WTC11 (cell line): ENCODE measurements at regions not wholly inside any gene's neighbourhood (a gene's known extent, or its start where the extent isn't known, plus 50 kb on each side); places are given as distances from the start of the nearest gene placed in this dataset.

Experiments used
- ESRRA ChIP-seq: sonication (generic); formaldehyde crosslinking; IDR thresholded peaks from 2 replicates; pipeline ENCODE4 v1.8.1; 2022; ENCODE audit warnings: mild to moderate bottlenecking, missing genetic modification reagents, borderline replicate concordance
- IRF2 ChIP-seq: sonication (generic); formaldehyde crosslinking; IDR thresholded peaks from 2 replicates; pipeline ENCODE4 v1.8.0; 2022; ENCODE audit warnings: low read depth, missing genetic modification reagents, borderline replicate concordance
- ZNF232 ChIP-seq: sonication (generic); formaldehyde crosslinking; IDR thresholded peaks from 2 replicates; pipeline ENCODE4 v1.8.0; 2022; ENCODE audit warnings: mild to moderate bottlenecking, missing genetic modification reagents
- TF ChIP-seq, protein P1 (sequence below): sonication (generic); formaldehyde crosslinking; IDR thresholded peaks from 2 replicates; pipeline ENCODE4 v1.8.1; 2022; ENCODE audit warnings: low read depth, mild to moderate bottlenecking, moderate library complexity, missing genetic modification reagents, borderline replicate concordance

GRCh38 chr10:63683686-63684085 is 162.5 kb downstream of the REEP3 start:
- TF ChIP-seq IRF2 (no peak), ESRRA (no peak), ZNF232 (CRISPR knock-in tag) (no peak)
- TF ChIP-seq, protein P1, sequence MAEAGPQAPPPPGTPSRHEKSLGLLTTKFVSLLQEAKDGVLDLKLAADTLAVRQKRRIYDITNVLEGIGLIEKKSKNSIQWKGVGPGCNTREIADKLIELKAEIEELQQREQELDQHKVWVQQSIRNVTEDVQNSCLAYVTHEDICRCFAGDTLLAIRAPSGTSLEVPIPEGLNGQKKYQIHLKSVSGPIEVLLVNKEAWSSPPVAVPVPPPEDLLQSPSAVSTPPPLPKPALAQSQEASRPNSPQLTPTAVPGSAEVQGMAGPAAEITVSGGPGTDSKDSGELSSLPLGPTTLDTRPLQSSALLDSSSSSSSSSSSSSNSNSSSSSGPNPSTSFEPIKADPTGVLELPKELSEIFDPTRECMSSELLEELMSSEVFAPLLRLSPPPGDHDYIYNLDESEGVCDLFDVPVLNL (CRISPR knock-in tag) = no peak
